HG02885 (cell line): ENCODE measurements at regions not wholly inside any gene's neighbourhood (a gene's known extent, or its start where the extent isn't known, plus 50 kb on each side); places are given as distances from the start of the nearest gene placed in this dataset.

Experiments
- ATAC-seq: cut with Tn5 transposase; IDR thresholded peaks from one replicate; pipeline ENCODE4 v1.9.1; 2021; ENCODE audit warnings: mild to moderate bottlenecking; ENCODE audit not compliant: unreplicated experiment, poor library complexity

- no peak for ATAC-seq
Measured at GRCh38 chr2:104654811-104655210, 199.1 kb upstream of the POU3F3 start.

GRCh38 chr2:104656571-104657163, 197.2 kb upstream of the POU3F3 start:
- no peak for ATAC-seq

- peak; percentile 39 for ATAC-seq
Measured at GRCh38 chr2:104658144-104658835, 195.6 kb upstream of the POU3F3 start.

GRCh38 chr2:104658904-104659591, 194.9 kb upstream of the POU3F3 start:
- ATAC-seq, result no peak

DNA sequence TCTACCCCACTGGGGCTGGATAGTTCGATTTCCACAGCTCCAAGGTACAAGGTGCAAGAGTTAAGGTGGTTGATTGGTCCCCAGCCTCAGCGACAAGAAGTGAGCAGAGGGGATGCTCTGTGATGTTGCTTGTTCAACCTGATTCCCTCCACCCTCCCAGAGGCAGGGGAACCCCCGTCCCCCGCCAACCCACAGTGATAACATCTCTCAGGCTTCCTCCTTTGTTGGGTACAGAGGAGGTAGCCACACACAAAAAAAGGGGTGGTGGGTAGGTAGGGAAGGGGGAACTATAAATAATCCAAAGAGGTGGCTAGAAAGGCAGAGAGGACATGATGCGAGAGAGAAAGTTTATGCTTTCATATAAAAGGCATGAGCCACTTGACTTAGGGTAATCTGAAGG, 192.9 kb upstream of the POU3F3 start:
- ATAC-seq, result no peak

DNA sequence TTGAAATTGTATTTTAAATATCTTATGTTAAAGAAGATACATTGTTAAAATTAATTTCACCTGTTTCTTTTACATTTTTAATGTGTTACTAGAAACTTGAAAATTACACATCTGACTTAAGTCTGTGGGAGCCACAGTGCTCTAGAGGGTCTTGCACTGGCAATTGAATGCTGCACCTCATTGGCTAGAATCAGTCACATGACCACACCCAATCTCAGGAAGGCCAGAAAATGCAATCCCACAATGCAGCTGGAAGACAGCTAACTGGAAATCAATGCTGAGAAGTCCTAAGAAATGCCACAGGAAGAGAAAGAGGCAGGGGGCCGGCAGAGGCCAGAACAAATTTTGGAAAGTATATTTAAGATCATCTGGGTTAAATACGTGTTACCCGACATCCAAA, 189.2 kb upstream of the POU3F3 start:
- ATAC-seq, result no peak

DNA sequence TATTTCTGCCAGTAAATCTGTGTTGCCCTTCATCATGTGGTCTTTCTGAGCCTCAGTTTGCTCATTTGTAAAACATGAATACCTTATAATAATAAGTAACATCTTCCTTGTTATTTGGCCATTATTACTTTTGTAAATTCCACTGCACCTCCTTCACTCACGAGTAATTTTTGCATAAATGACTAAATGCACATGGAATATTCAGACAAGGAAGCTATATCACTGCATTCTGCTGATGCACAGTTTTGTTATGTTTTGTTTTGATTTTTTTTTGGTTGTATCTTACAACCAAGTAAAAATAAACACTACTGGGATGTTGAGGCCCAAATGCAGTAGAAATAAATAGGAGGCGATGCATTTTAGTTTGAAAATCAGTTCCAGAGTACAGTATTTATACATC, 185.3 kb upstream of the POU3F3 start:
- ATAC-seq, result no peak

DNA sequence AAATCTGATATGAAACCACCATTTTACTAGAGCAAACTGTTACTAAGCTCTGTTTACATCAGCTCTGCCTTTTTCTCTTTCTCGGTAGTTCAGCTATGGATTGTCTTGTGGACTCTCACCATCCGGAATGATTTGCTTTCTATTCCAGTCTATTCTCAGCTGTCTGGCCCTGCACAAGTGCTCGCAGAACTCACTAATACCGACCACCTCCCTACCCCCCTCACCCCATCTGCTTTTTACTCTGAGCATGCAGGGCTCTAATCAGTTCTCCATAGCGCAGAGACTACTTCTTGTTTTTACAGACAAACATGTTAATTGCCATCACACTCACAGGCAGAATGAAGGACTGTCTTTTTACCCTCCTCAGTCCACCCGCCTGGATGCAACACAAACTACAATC, 180.7 kb upstream of the POU3F3 start:
- ATAC-seq, result no peak

- ATAC-seq, result no peak
Measured at GRCh38 chr2:104678181-104678580, 175.7 kb upstream of the POU3F3 start.

DNA sequence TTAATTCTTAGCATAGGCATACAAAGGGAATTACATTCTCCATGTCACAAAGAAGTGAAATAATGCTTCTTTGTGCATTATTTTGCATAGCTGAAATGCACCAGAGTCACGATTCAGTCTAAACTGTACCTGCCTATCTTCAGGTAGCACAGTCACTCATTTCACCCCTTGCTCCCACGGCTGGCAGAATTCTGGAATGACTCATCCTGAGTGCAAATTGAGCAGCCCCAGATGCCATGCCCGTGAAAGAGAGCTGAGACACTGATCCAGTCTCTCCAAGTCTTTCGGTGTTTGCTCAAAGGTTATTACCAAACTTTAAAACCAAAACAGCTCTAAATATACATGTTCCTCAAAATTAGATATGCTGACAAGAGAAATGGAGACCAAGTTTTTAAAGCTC, 168.3 kb upstream of the POU3F3 start:
- ATAC-seq, result no peak

DNA sequence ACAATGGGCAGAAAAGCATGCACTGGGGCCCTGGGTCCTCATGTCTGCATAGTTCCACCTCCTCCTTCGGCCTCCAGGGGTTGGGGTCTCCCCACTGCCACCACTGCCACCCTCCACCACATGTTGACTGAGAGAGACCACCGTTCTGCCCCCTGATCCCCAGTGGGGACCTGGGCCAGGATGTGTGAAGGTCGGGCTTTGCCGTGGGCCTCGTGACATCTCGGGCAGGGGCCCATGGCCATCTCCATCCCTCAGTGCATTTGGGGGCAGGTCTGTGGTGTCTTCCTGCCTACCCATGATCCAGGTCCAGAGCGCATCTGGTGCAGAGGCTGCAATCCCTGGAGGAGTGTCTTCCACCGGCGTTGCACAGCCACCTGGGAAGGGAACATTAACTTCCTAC, 166.8 kb upstream of the POU3F3 start:
- ATAC-seq, result no peak

DNA sequence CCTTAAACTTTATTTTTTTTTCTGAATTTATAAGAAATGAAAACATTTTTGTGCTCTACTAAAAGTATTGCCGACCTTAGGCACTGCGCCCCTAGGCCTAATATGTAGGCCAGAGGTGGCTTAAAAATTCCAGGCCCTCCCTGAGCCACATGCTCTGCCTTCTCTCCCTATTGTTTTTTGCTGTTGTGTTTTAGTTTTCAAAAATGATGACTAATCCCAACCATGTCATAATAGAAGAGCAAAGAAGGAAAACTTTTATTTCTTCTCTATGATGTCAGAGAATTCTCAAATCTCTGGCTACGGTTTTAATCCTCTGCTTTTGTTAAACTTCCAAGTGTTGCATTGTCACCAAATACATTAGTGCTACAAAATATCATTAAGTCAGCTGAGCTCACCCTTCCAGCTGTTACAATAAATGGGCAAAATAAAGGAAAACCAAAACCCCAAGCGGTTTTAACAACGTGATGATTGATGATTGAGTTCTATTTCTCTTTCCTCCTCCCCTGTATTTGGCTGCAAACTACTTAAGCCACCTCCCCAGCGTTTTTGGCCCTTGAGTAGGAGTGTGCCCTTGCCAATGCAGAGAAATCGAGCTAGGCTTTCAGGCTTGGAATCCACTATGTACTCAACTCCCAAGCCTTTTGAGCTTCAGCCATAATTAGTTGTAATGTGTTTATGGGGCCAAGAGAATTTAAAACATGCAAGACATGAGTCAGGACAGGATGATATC, 163.5 kb upstream of the POU3F3 start:
- no peak for ATAC-seq

DNA sequence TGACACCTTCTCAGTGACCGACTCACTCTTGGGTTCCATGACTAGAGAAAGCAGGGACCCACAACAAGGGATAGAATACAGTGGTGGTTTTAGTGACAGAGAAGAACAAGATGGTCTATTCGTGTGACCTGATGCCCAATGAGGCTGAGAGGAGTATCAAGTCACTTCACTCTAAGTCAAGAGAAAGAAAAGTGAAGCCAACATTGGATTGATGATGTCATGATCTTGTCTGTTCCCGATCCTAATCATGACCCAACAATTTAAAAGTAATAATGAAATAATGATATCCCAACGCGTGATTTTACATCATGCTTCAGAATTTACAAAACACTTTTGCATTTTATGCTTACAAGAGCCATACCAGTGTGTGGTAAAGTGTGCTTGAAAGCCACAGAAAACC, 155.6 kb upstream of the POU3F3 start:
- no peak for ATAC-seq

DNA sequence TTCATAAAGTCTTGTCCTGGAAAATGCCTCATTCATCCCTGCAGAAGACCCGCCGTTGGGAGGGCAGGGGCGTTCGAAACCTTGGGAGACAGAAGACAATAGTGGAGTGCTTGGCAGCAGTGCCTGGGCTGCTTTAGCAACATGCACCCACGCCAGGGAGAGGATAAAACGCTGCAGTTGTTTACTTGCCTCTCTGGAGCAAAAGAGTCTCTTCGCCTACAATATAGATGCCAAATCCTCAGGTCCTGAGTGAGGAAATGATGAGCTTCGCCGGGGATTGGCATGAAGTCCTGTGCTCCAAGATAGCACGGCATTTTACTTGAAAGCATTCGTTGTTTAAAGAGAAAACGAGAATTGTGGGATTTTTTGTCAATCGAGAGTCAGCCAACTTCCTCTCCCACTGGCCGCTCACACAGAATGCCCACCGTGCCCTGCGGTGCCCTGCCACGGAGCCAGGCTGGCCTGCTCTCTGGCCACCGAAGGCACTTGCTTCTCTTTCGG, 152.5 kb upstream of the POU3F3 start:
- no peak for ATAC-seq

DNA sequence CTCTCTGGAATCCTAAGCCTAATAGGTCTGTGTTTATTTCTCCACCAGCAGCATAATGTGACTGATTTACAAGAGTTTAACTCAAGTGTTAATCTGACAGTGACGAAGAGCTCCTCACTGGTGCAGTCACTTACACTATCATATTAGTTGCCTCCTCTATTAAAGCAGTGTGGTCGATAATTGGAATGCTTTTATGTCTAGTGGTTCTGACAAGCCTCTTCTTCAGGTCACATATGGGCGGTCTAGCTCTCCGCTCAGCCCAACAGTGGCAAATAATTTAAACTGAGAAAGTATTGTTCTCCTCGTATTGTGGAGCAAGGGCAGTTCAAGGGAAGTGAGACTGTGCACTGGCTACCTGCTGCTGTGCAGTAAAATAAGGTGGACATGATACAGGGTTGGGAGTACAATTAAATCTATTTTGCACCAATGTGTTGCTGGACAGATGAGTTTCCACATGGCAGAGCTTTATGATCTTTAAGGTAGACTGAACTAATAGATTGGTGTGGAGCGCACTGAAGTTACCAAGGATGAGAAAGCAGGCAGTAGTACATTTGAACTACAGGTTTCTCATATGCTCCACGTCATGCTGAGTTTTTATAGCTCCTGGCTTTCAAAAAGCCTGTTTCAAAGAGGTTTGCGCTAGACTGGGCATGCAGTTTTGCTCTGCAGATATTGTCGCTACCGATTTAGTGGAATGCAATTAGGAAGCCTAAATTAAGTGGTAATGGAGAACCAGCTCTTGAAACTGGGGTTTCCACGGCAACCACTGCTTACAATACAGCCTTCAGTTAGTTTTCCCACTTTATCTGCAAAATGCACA, 151.7 kb upstream of the POU3F3 start:
- no peak for ATAC-seq

DNA sequence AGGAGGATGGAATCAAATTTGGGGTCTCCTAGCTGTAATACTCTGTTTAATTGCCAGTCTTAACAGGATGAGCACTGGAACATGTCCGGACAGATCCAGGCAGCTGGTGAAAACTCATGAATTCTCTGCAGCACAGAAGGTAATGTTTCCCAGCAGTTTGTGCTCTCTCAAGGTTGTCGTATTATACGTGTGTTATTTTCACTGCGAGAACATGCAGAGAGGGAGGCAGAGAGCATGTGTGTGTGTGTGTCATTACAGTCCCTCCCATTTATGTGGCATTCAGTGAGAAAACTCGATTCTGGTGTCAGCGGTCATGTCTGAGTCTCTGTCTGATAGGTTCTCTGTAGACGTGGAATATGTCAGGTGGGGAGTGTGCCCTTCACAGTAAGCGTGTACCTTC, 150.2 kb upstream of the POU3F3 start:
- ATAC-seq, result no peak

- no peak for ATAC-seq
Measured at GRCh38 chr2:104704496-104705245, 149.2 kb upstream of the POU3F3 start.

- ATAC-seq, result no peak
Measured at GRCh38 chr2:104707056-104707455, 146.9 kb upstream of the POU3F3 start.

DNA sequence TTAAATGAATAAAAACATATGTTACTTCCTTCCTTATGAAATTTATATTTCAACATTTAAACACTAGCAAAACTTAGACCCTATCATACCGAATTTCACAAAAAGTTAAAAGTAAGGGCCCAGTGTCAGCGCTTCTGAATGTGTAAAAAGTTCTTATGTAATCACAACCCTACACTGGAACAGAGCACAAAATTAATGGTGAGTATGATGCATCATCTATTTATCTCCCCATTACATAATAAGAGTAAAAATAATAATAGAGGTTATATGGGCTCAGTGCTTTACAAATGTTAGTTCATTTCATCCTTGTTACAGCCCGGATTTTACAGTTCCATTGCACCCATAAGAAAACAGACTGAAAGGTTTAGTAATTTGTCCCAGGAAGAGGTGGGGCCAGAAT, 144.9 kb upstream of the POU3F3 start:
- no peak for ATAC-seq
